BLaER1 treated with 17β-estradiol and CSF1 and Interleukin-3, amounts not matched to agents 10 nM and 100 nM (cell line): ENCODE measurements at regions not wholly inside any gene's neighbourhood (a gene's known extent, or its start where the extent isn't known, plus 50 kb on each side); places are given as distances from the start of the nearest gene placed in this dataset.
"Not testable (repeated sequence)": the region's sequence is repeated elsewhere in the genome, so short reads cannot be mapped to it uniquely, and the experiment has no call there.

Experiments
- H3K27ac ChIP-seq, 11 experiments: shearing (Covaris generic); formaldehyde crosslinking; 2 replicates each; pipeline ENCODE4 v1.8.1; 2022
- H3K27me3 ChIP-seq, 11 experiments: shearing (Covaris generic); formaldehyde crosslinking; 2 replicates each; pipeline ENCODE4 v1.8.1; 2022
- H3K36me3 ChIP-seq, 11 experiments: shearing (Covaris generic); formaldehyde crosslinking; 2 replicates each; pipeline ENCODE4 v1.8.1; 2022
- H3K4me1 ChIP-seq, 10 experiments: shearing (Covaris generic); formaldehyde crosslinking; 2 replicates each; pipeline ENCODE4 v1.8.1; 2022
- H3K4me2 ChIP-seq, 11 experiments: shearing (Covaris generic); formaldehyde crosslinking; 2 replicates each; pipeline ENCODE4 v1.8.1; 2022
- H3K4me3 ChIP-seq, 10 experiments: shearing (Covaris generic); formaldehyde crosslinking; 2 replicates each; pipeline ENCODE4 v1.8.1; 2022
- H3K9ac ChIP-seq, 11 experiments: shearing (Covaris generic); formaldehyde crosslinking; 2 replicates each; pipeline ENCODE4 v1.8.1; 2022
- H3K9me3 ChIP-seq, 11 experiments: shearing (Covaris generic); formaldehyde crosslinking; replicated peaks in 1 of 11; 2 replicates each; pipeline ENCODE4 v1.8.1; 2022
- H4K20me1 ChIP-seq, 11 experiments: shearing (Covaris generic); formaldehyde crosslinking; 2 replicates each; pipeline ENCODE4 v1.8.1; 2022
- Cebpa-rat ChIP-seq, 11 experiments: shearing (Covaris generic); IDR thresholded peaks; 2 replicates each; pipeline ENCODE4 v1.8.1; 2022

DNA sequence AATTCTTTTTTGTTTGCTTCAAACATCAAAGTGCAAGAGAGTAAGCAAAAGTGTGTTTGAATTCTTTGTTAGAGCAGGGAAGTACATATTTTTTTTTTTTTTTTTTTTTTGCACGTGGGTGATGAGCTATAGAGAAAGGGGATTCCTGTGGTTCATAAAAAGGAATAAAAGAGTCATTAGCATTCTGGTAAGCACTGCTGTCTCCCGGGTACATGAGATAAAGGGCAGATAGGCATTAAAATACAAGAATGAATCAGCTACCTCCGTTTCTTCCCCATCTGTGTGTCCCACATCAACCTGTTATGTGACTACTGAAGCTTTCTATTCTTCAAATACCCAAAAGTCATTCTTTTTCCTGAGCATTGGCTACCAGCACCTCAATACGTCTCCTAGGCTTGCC, 102.4 kb upstream of the SEMA3D start:
- Histone ChIP-seq H3K27ac (no peak overlapping the region), H3K4me2 (no peak overlapping the region), H3K36me3 (no peaks in the 10 kb centered on the region), H3K27me3 (no peaks in the 10 kb centered on the region), H3K4me1 (peaks cover 6 to 23% (median 11%) of the 10 kb centered on the region in 10 experiments; a peak in 15 of 20 replicates), H4K20me1 (no peaks in the 10 kb centered on the region), H3K4me3 (no peak overlapping the region), H3K9me3 (no peaks in the 10 kb centered on the region), H3K9ac (no peak overlapping the region)
- TF ChIP-seq Cebpa-rat (IDR thresholded peaks at IDR 0.05) = no peak

DNA sequence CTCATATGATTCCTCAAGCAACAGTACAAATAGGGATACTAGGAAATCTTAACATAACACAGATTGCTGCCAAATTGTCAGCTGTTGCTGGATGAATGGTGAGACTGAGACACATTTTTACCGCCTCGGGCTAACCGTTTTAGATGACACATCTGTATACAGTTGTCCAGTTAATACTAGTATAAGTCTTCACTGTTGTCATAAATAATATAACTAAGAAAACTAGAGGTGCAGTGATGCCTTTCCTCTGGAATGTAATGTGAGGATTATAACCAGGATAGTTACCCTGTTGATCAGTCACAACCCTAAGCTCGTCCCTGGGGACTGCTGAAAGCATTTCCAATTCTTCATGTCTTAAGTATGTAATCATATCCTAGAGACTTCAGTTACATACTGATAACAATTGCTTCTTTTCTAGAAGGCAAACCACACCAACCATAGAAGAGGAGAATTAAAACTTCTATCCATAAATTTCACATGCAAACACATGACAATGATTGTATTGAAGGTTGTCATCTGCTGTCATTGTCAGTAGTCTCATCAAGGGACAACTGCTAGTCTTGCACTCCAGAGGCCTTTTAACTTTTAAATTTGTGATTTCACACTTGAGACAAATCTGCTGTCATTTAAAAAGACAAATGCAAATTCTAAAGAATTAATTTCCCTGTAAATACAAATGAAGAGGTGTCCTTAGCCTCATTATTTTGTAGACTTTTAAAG, 100.4 kb upstream of the SEMA3D start:
- Histone ChIP-seq H4K20me1 (no peaks in the 10 kb centered on the region), H3K27me3 (no peaks in the 10 kb centered on the region), H3K36me3 (no peaks in the 10 kb centered on the region), H3K4me2 (no peak overlapping the region), H3K27ac (no peak overlapping the region), H3K4me1 (peaks cover 0 to 13% (median 0%) of the 10 kb centered on the region in 10 experiments; a peak in 4 of 20 replicates), H3K9ac (no peak overlapping the region), H3K4me3 (no peak overlapping the region), H3K9me3 (no peaks in the 10 kb centered on the region)
- no peak for TF ChIP-seq Cebpa-rat (IDR thresholded peaks at IDR 0.05)

DNA sequence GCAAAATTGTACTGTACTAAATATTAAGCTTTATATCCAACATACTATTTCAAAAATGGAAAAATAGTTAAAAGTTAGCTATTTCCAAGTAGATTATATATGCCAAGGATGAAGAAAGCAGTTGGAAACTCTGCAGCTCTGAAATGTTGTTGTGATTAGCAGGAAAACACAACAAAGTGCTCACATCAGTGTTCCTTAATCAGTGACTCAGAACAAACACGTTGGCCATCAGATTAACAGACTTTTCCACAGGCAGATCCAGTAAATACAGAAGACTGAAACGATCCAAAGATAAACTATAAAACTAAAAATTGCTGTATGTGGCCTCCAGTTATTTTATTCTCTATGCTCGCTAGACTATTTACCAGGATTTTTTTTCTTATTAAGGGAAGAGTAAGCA, 99.6 kb upstream of the SEMA3D start:
- H3K9me3 ChIP-seq = no peaks in the 10 kb centered on the region
- H3K4me1 ChIP-seq = peaks cover 0 to 12% (median 0%) of the 10 kb centered on the region in 10 experiments; a peak in 4 of 20 replicates
- H3K36me3 ChIP-seq = no peaks in the 10 kb centered on the region
- H3K4me3 ChIP-seq = no peak overlapping the region
- no peak for TF ChIP-seq Cebpa-rat (IDR thresholded peaks at IDR 0.05)
- H3K9ac ChIP-seq = no peak overlapping the region
- no peak overlapping the region for H3K27ac ChIP-seq
- no peaks in the 10 kb centered on the region for H3K27me3 ChIP-seq
- no peaks in the 10 kb centered on the region for H4K20me1 ChIP-seq
- no peak overlapping the region for H3K4me2 ChIP-seq

DNA sequence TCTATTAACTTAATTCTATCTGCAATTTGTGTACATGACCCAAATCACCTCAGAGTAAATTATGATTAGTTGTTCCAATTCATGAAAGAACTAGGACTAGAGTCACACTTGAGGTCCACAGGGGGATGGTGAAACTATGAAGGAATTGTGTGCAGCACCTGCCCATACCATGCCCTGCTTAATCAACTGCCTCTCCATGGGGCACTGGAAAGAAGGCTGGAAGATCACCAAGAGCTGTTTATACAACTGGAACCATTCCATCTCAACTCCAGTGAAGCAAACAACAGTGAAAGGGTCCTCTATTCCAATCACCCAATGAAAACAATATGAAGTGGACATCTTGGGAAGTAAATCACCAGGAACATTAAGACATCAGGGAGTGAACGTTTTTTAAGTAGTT, 98.7 kb upstream of the SEMA3D start:
- H3K9ac ChIP-seq = no peak overlapping the region
- no peaks in the 10 kb centered on the region for H3K36me3 ChIP-seq
- no peak overlapping the region for H3K4me2 ChIP-seq
- no peaks in the 10 kb centered on the region for H3K27me3 ChIP-seq
- H3K4me1 ChIP-seq = peaks cover 0 to 4% (median 0%) of the 10 kb centered on the region in 10 experiments; a peak in 4 of 20 replicates
- no peak overlapping the region for H3K4me3 ChIP-seq
- no peaks in the 10 kb centered on the region for H4K20me1 ChIP-seq
- no peak overlapping the region for H3K27ac ChIP-seq
- H3K9me3 ChIP-seq = no peaks in the 10 kb centered on the region
- no peak for TF ChIP-seq Cebpa-rat (IDR thresholded peaks at IDR 0.05)

DNA sequence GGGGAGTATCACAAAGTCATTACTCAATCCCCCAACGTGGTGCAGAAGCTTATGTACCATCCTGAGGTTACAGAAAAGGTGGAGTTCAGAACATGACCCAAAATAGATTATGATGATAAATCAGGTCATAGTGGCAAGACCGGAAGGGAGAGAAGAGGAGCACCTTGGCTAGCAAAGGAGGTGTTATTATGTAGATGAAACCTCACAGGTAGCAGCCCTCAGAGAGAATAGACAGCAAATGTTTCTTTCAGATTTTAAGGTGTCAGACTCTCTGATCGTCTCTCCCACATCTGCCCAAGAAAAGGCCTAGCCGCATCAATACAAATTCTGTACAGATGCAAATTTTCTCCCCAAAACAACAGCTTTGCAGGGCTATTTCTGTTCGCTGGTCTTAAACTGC, 88.3 kb upstream of the SEMA3D start:
- no peak overlapping the region for H3K4me3 ChIP-seq
- no peaks in the 10 kb centered on the region for H3K36me3 ChIP-seq
- no peak overlapping the region for H3K4me2 ChIP-seq
- H3K9me3 ChIP-seq = no peaks in the 10 kb centered on the region
- no peaks in the 10 kb centered on the region for H3K27me3 ChIP-seq
- no peak overlapping the region for H3K9ac ChIP-seq
- H3K27ac ChIP-seq = no peak overlapping the region
- H4K20me1 ChIP-seq = no peaks in the 10 kb centered on the region
- no peak for TF ChIP-seq Cebpa-rat (IDR thresholded peaks at IDR 0.05)
- H3K4me1 ChIP-seq = no peaks in the 10 kb centered on the region

DNA sequence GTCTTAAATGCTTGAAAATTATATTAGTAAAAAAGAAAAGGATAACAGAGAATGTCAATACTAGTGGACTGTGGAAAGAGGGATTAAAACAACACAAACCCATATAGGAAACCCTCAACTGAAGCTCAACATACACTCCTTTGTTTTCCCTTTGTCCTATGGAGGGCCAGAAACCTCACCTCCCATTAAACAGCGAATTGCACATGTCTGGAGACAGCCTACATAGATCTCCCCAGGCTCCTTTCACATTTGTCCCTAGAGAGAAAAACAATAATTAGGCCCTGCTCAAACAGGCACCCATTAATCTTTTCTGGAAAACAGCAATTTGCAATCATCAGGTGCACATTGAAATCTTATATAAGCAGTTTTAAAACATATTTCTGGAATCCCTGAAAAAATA, 87.6 kb upstream of the SEMA3D start:
- H3K4me1 ChIP-seq = no peaks in the 10 kb centered on the region
- no peak overlapping the region for H3K27ac ChIP-seq
- TF ChIP-seq Cebpa-rat (IDR thresholded peaks at IDR 0.05) = no peak
- H4K20me1 ChIP-seq = no peaks in the 10 kb centered on the region
- H3K4me3 ChIP-seq = no peak overlapping the region
- no peaks in the 10 kb centered on the region for H3K36me3 ChIP-seq
- H3K9me3 ChIP-seq = no peaks in the 10 kb centered on the region
- no peaks in the 10 kb centered on the region for H3K27me3 ChIP-seq
- no peak overlapping the region for H3K9ac ChIP-seq
- no peak overlapping the region for H3K4me2 ChIP-seq

DNA sequence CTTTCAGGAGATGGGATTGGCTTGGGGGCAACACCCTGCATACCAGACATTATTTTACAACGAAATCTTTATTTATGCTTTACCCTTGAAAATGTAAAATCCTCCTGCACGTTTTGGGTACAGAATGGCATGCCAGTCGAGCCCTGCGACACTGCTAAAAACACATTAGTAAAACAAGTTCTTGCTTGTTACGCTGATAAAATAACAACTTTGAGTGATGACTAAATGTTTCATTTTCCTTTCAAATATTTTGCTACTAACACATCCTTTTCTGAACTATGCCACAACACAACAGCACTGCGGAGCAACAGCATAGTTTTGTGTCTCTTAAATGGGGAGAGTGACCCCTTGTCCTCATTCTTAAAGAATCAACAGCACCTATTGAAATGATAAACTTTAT, 76.0 kb upstream of the SEMA3D start:
- Histone ChIP-seq H3K9me3 (no peaks in the 10 kb centered on the region), H4K20me1 (no peaks in the 10 kb centered on the region), H3K4me3 (no peak overlapping the region), H3K27ac (no peak overlapping the region), H3K9ac (no peak overlapping the region), H3K4me1 (peaks cover 0 to 15% (median 2%) of the 10 kb centered on the region in 10 experiments; a peak in 8 of 20 replicates), H3K27me3 (no peaks in the 10 kb centered on the region), H3K4me2 (no peak overlapping the region), H3K36me3 (no peaks in the 10 kb centered on the region)
- TF ChIP-seq Cebpa-rat (IDR thresholded peaks at IDR 0.05) = no peak

DNA sequence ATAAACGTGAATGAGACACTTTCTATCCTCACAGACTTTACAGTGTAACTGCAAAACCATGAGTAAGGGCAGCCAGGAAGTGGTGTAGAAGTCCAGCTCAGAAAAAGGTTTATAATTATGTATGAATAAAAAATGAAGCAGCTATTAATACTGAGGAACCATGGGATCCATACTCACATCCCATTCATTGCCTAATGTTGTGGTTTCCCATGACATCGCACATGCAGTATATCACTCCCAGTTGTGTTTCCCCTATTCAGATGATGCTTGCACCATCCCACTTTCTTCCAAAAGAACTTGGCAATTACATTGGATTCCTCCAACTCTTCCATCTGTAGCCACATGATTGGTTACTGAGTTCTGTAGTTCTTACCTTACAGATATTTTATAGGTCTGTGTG, 74.5 kb upstream of the SEMA3D start:
- Histone ChIP-seq H3K36me3 (no peaks in the 10 kb centered on the region), H3K27me3 (no peaks in the 10 kb centered on the region), H4K20me1 (no peaks in the 10 kb centered on the region), H3K4me2 (peak overlapping the region in 5 of 11 experiments; percentile 8 to 60 (median 44); a peak in 8 of 22 replicates), H3K27ac (no peak overlapping the region), H3K4me1 (peaks cover 0 to 15% (median 2%) of the 10 kb centered on the region in 10 experiments; a peak in 8 of 20 replicates), H3K4me3 (no peak overlapping the region), H3K9me3 (no peaks in the 10 kb centered on the region), H3K9ac (no peak overlapping the region)
- no peak for TF ChIP-seq Cebpa-rat (IDR thresholded peaks at IDR 0.05)

DNA sequence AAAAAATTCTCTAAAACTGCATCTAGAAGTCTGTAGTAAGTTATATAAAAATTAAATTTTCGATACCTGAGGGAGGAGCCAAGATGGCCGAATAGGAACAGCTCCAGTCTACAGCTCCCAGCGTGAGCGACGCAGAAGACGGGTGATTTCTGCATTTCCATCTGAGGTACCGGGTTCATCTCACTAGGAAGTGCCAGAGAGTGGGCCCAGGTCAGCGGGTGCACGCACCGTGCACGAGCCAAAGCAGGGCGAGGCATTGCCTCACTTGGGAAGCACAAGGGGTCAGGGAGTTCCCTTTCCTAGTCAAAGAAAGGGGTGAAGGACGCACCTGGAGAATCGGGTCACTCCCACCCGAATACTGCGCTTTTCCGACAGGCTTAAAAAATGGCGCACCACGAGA, 62.9 kb upstream of the SEMA3D start:
- not testable (repeated sequence) for H3K9ac ChIP-seq, H3K4me1 ChIP-seq, H3K4me3 ChIP-seq, H3K27ac ChIP-seq, H3K4me2 ChIP-seq, H3K9me3 ChIP-seq, H4K20me1 ChIP-seq, H3K36me3 ChIP-seq, H3K27me3 ChIP-seq

DNA sequence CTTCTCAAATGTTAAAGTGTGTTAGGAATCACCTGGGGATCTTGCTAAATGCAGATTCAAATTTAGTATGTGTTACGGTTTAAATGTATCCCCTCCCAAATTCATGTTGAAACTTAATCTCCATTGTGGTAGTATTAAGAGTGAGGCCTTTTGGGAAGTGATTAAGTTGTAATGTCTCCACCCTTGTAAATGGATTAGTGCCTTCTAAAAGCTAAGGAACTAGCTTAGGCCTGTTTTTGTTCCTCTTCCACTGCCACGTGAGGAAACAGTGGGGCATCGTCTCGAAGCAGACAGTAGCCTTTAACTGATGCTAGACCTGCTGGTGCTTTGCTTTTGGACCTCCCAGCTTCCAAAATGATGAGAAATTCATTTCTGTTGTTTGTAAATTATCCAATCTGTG, 52.3 kb upstream of the SEMA3D start:
- Histone ChIP-seq H3K36me3 (no peaks in the 10 kb centered on the region), H4K20me1 (no peaks in the 10 kb centered on the region), H3K4me2 (no peak overlapping the region), H3K27me3 (no peaks in the 10 kb centered on the region), H3K9me3 (no peaks in the 10 kb centered on the region), H3K9ac (no peak overlapping the region), H3K27ac (no peak overlapping the region), H3K4me1 (no peaks in the 10 kb centered on the region), H3K4me3 (no peak overlapping the region)
- TF ChIP-seq Cebpa-rat (IDR thresholded peaks at IDR 0.05) = no peak
